ENCODE measurements at regions not wholly inside any gene's neighbourhood (a gene's known extent, or its start where the extent isn't known, plus 50 kb on each side); places are given as distances from the start of the nearest gene placed in this dataset.

- TF ChIP-seq CTCF (IDR thresholded peaks at IDR 0.05) (no peak), EP300 (IDR thresholded peaks at IDR 0.05) (no peak)
These were observed 320.2 kb downstream of the TMEM161B start for GRCh38 chr5:87948486-87948885.

Measured in tibial nerve (tissue), 4 donors.